Colonic mucosa (tissue), 4 donors: ENCODE measurements at regions not wholly inside any gene's neighbourhood (a gene's known extent, or its start where the extent isn't known, plus 50 kb on each side); places are given as distances from the start of the nearest gene placed in this dataset.

ENCODE experiments used
- DNase-seq: peaks from one replicate; pipeline ENCODE4 v3.0.0-alpha.2; 2020
- H3K27ac ChIP-seq: fragments of 200-600 bp; one replicate; pipeline ENCODE4 v1.8.0; 2021
- H3K27me3 ChIP-seq: fragments of 200-600 bp; one replicate; pipeline ENCODE4 v1.8.0; 2021
- H3K36me3 ChIP-seq: fragments of 200-600 bp; one replicate; pipeline ENCODE4 v1.8.0; 2021
- H3K4me1 ChIP-seq: fragments of 200-600 bp; one replicate; pipeline ENCODE4 v1.8.0; 2021; ENCODE audit warnings: mild to moderate bottlenecking
- H3K4me3 ChIP-seq: fragments of 200-600 bp; one replicate; pipeline ENCODE4 v1.8.0; 2021
- H3K9ac ChIP-seq, 2 donors: one replicate each; pipeline ENCODE4 v1.7.0; 2013; ENCODE audit warnings: control low read depth in 2 of 2, low read depth in 2 of 2, low read length in 2 of 2
- H3K9me3 ChIP-seq: fragments of 200-600 bp; one replicate; pipeline ENCODE4 v1.8.0; 2021
- CTCF ChIP-seq: fragments of 200-600 bp; IDR thresholded peaks from one replicate; pipeline ENCODE4 v1.8.0; 2022; ENCODE audit warnings: antibody characterized with exemption, mild to moderate bottlenecking
- intact Hi-C: fragments of 100-400 bp; cut with DNase I; formaldehyde crosslinking; loops from one replicate; pipeline ENCODE4 v1.14.1; 2022
- donor health status: healthy.
- donor health status: DM: no; HTN: no; CAD: no.
- donor health status: DM: no; HTN: no; CAD: no.

- TF ChIP-seq CTCF = no peak
- no peaks in the 10 kb centered on the region for H3K36me3 ChIP-seq
- H3K27ac ChIP-seq = no peak overlapping the region
- H3K4me1 ChIP-seq = no peaks in the 10 kb centered on the region
- no peaks in the 10 kb centered on the region for H3K27me3 ChIP-seq
- intact Hi-C loops = loop anchor here (10.0 kb wide), 1 partner anchor 416 kb away; the partner anchor contains the start of gene GJA1
- DNase-seq = no peak
- no peaks in the 10 kb centered on the region for H3K9me3 ChIP-seq
- H3K4me3 ChIP-seq = no peak overlapping the region
- H3K9ac ChIP-seq = no peak overlapping the region
Measured at GRCh38 chr6:121851056-121851455, 415.6 kb downstream of the GJA1 start.

- Histone ChIP-seq H3K9ac (no peak overlapping the region), H3K27ac (no peak overlapping the region), H3K4me1 (no peaks in the 10 kb centered on the region), H3K4me3 (no peak overlapping the region), H3K9me3 (no peaks in the 10 kb centered on the region), H3K36me3 (no peaks in the 10 kb centered on the region), H3K27me3 (no peaks in the 10 kb centered on the region)
- intact Hi-C loops = loop anchor here (10.0 kb wide), 1 partner anchor 419 kb away; the partner anchor contains the start of gene GJA1
- no peak for TF ChIP-seq CTCF
- no peak for DNase-seq
Measured at GRCh38 chr6:121853686-121854085, 418.2 kb downstream of the GJA1 start.

GRCh38 chr6:121855521-121855920 lies 420.1 kb downstream of the GJA1 start:
- H3K36me3 ChIP-seq = no peaks in the 10 kb centered on the region
- DNase-seq = no peak
- H3K27me3 ChIP-seq = no peaks in the 10 kb centered on the region
- TF ChIP-seq CTCF = no peak
- H3K9ac ChIP-seq = no peak overlapping the region
- H3K27ac ChIP-seq = no peak overlapping the region
- intact Hi-C loops = loop anchor here (10.0 kb wide), 1 partner anchor 421 kb away; the partner anchor contains the start of gene GJA1
- no peaks in the 10 kb centered on the region for H3K9me3 ChIP-seq
- H3K4me3 ChIP-seq = no peak overlapping the region
- H3K4me1 ChIP-seq = no peaks in the 10 kb centered on the region

- no peaks in the 10 kb centered on the region for H3K4me1 ChIP-seq
- no peak for DNase-seq
- H3K4me3 ChIP-seq = no peak overlapping the region
- H3K36me3 ChIP-seq = no peaks in the 10 kb centered on the region
- H3K27me3 ChIP-seq = no peaks in the 10 kb centered on the region
- H3K27ac ChIP-seq = no peak overlapping the region
- TF ChIP-seq CTCF = no peak
- intact Hi-C loops = loop anchor here (10.0 kb wide), 1 partner anchor 421 kb away; the partner anchor contains the start of gene GJA1
- H3K9ac ChIP-seq = no peak overlapping the region
- no peaks in the 10 kb centered on the region for H3K9me3 ChIP-seq
Measured at GRCh38 chr6:121856296-121856695, 420.9 kb downstream of the GJA1 start.

GRCh38 chr6:121857551-121857950 lies 422.1 kb downstream of the GJA1 start:
- DNase-seq = no peak
- Histone ChIP-seq H3K27ac (no peak overlapping the region), H3K9ac (no peak overlapping the region), H3K27me3 (no peaks in the 10 kb centered on the region), H3K4me3 (no peak overlapping the region), H3K36me3 (no peaks in the 10 kb centered on the region), H3K4me1 (no peaks in the 10 kb centered on the region), H3K9me3 (no peaks in the 10 kb centered on the region)
- intact Hi-C loops = loop anchor here (10.0 kb wide), 1 partner anchor 423 kb away; the partner anchor contains the start of gene GJA1
- no peak for TF ChIP-seq CTCF
